A204.1 (cell line): ENCODE measurements at regions not wholly inside any gene's neighbourhood (a gene's known extent, or its start where the extent isn't known, plus 50 kb on each side); places are given as distances from the start of the nearest gene placed in this dataset.
"Not testable (repeated sequence)": the region's sequence is repeated elsewhere in the genome, so short reads cannot be mapped to it uniquely, and the experiment has no call there.

ENCODE experiments used
- FAIRE-seq: peaks from 2 replicates; lab custom pipeline; 2012; peaks lifted over from hg19 to GRCh38; lab: Jason Lieb, UNC

GRCh38 chrX:99078301-99078700 is 1331.8 kb downstream of the PCDH19 start:
- FAIRE-seq, result no peak

GRCh38 chrX:99077099-99077498 is 1333.0 kb downstream of the PCDH19 start:
- no peak for FAIRE-seq

- FAIRE-seq, result no peak
These were observed 1336.5 kb downstream of the PCDH19 start for GRCh38 chrX:99073551-99073950.

GRCh38 chrX:99051639-99052038 is 1358.4 kb downstream of the PCDH19 start:
- FAIRE-seq, result no peak

- no peak for FAIRE-seq
These were observed 1376.7 kb downstream of the PCDH19 start for GRCh38 chrX:99033226-99033901.

- no peak for FAIRE-seq
These were observed 1399.1 kb downstream of the PCDH19 start for GRCh38 chrX:99010957-99011356.

- FAIRE-seq, result no peak
These were observed 1408.8 kb downstream of the PCDH19 start for GRCh38 chrX:99001286-99001685.

- no peak for FAIRE-seq
These were observed 1447.1 kb downstream of the PCDH19 start for GRCh38 chrX:98962996-98963395.

GRCh38 chrX:98956014-98956413 is 1454.1 kb downstream of the PCDH19 start:
- no peak for FAIRE-seq

- FAIRE-seq, result no peak
These were observed 1470.6 kb downstream of the PCDH19 start for GRCh38 chrX:98939456-98939855.

- no peak for FAIRE-seq
These were observed 1478.9 kb downstream of the PCDH19 start for GRCh38 chrX:98931216-98931615.

GRCh38 chrX:98924511-98924910 is 1485.6 kb downstream of the PCDH19 start:
- no peak for FAIRE-seq

- no peak for FAIRE-seq
These were observed 1512.9 kb downstream of the PCDH19 start for GRCh38 chrX:98897191-98897590.

GRCh38 chrX:98850639-98851038 is 1559.4 kb downstream of the PCDH19 start:
- FAIRE-seq, result not testable (repeated sequence)
